AG04450 (cell line): ENCODE measurements at regions not wholly inside any gene's neighbourhood (a gene's known extent, or its start where the extent isn't known, plus 50 kb on each side); places are given as distances from the start of the nearest gene placed in this dataset.

ENCODE experiments used
- CTCF ChIA-PET: fragments of 300-600, 350-600 bp; formaldehyde crosslinking; extraction: SDS; loops from one replicate; lab custom pipeline; 2022; ENCODE audit warnings: antibody characterized with exemption, inconsistent platforms; lab: Charles Lee
- POLR2A ChIA-PET: fragments of 350-600 bp; formaldehyde crosslinking; extraction: SDS; loops from one replicate; lab custom pipeline; 2021; ENCODE audit warnings: antibody characterized with exemption, inconsistent platforms; lab: Yijun Ruan, JAX
- DNase-seq: peaks from one replicate; pipeline ENCODE4 v3.0.0-alpha.2; 2011; ENCODE audit warnings: low read depth, low spot score
- H3K27ac ChIP-seq: one replicate; pipeline ENCODE4 v1.5.1; 2012; ENCODE audit warnings: low read depth, low read length, control low read depth
- H3K27me3 ChIP-seq: one replicate; pipeline ENCODE4 v1.6.0; 2012; ENCODE audit warnings: low read length; ENCODE audit not compliant: control insufficient read depth, insufficient read depth
- H3K4me3 ChIP-seq: 2 replicates; pipeline ENCODE4 v1.5.1; 2011; ENCODE audit warnings: mild to moderate bottlenecking, low read depth, low read length, control low read depth
- H3K9me3 ChIP-seq: 2 replicates; pipeline ENCODE4 v1.5.1; 2012; ENCODE audit warnings: low read length; ENCODE audit not compliant: control insufficient read depth, insufficient read depth
- CTCF ChIP-seq: IDR thresholded peaks from 2 replicates; pipeline ENCODE4 v1.5.1; 2011; ENCODE audit warnings: low read depth, low read length, control low read depth, inconsistent platforms

DNA sequence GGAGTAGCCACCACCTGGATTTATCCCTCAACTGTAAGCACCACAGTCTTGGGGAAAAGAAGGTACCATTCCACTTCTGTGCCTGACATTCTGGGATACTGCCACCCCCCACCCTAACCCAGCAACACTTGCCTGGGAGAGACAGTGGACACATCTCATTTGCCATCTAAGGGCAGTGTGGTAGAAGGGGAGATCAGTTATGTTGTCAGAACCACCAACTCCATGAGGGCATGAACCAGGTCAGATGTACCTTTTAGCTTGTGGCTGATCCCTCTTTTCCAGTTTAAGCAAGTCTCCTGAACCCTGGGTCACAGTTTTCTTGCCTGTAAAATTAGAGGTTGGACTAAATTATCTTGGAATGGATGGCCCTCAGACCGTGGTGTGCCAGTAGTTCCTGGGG, 165.5 kb downstream of the SCP2D1 start:
- DNase-seq: no peak
- TF ChIP-seq CTCF: no peak
- Histone ChIP-seq H3K9me3 (peaks cover 20% of the 10 kb centered on the region), H3K4me3 (no peak overlapping the region), H3K27me3 (no peaks in the 10 kb centered on the region), H3K27ac (no peak overlapping the region)
- POLR2A ChIA-PET: no interaction called here
- CTCF ChIA-PET: interaction anchor here (0.6 kb wide), 1 partner anchor 393 kb away, joined by 5 read pairs; no protein-coding TSS in a partner anchor

DNA sequence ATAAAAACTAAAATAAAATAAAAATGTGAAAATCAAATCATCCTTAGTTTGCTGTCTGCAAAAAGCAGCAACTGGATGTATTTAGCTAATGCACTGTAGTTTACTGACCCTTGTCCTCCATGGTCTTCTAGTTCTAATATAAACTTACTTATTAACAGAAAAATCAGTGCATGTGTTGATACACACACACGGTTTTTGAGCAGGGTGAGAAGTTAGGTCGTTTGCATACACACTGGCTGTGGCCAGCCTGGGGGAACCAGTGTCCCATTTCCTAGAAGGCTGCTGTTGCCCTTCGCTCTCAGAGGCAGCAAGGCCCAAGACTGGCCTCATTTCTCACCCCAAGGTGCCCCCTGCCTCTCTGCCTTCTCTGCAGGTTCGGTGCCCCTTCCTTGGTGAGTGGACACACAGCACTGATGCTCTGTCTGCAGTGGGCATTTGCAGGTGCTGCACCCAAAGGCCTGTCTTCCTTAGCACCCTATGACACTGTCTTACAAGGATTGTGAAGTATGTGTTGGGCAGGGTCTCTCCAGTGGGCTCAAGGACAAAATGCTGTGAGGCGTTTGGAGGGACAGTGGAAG, 168.5 kb downstream of the SCP2D1 start:
- Histone ChIP-seq H3K4me3 (no peak overlapping the region), H3K27me3 (no peaks in the 10 kb centered on the region), H3K27ac (no peak overlapping the region), H3K9me3 (peaks cover 39% of the 10 kb centered on the region)
- POLR2A ChIA-PET: no interaction called here
- TF ChIP-seq CTCF: no peak
- CTCF ChIA-PET: no interaction called here
- DNase-seq: no peak

DNA sequence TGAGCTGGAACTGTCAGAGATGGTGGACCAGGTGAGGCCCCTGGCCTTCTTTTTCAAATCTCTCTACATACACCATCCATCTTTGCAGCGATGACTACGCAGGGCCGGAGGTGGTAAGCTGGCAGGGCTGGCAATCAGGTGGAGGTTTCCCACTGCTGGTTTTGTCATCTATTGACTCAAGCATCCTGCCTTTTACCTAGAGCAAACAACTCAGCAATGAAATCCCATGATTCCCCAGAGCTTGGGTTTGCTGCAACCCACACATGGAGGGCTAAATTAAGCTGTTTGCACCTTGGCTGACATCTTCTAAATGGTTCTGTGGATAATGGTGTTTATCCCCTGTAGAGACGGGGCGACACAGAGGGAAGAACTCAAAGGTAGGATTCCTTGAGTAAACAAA, 170.2 kb downstream of the SCP2D1 start:
- DNase-seq: no peak
- Histone ChIP-seq H3K9me3 (peaks cover 50% of the 10 kb centered on the region), H3K27ac (no peak overlapping the region), H3K4me3 (no peak overlapping the region), H3K27me3 (no peaks in the 10 kb centered on the region)
- TF ChIP-seq CTCF: no peak
- POLR2A ChIA-PET: no interaction called here
- CTCF ChIA-PET: no interaction called here

DNA sequence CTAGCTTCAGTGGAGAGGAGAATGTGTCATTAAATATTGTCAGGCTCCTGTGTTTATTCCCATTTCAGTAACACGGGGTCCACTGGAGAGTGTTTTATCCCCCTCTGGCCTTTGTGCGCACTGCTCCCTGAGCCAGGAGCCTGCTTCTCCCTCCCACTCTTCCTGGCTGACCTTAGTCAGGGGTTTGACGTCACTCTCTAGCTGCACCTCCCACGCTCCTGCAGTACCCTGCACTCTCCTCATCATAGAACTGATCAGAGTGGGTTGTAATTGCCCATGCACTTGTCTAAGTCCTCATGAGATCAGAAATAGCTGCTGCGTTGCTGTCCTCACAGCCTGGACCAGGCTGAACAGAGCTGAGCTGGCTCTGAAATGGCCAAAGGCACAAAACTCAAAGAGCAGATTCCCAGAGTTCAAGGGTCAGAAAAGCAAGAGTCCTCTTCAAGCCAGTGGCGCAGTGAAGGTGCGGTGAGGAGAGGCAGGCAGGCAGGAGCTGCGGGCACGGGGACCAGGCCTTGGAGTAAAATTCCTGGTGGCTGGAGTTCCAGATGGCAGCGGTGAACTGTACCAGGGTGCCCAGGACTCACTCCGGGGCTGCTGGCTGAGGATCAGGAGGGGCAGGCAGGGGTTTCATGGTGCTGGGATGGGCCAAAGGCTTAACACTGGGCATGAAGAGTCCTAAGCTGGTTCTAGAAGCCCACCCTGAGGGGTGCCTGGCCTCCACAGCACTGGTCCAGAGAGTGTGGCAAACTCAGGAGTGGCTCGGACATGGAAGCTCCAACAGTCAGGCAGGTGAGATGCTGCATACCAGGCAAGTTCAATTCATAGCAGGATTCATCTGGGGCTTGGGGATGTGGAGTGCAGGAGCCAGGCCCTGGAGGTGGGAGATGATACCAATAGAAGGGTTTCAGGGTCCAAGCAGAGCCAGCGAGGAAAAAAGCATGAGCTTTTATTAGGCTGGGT, 170.9 kb downstream of the SCP2D1 start:
- no peaks in the 10 kb centered on the region for H3K27me3 ChIP-seq
- no peak for DNase-seq
- peaks cover 52% of the 10 kb centered on the region for H3K9me3 ChIP-seq
- TF ChIP-seq CTCF: no peak
- H3K27ac ChIP-seq: no peak overlapping the region
- H3K4me3 ChIP-seq: no peak overlapping the region
- ChIA-PET CTCF (no interaction called here), POLR2A (no interaction called here)

GRCh38 chr20:18985551-18985950, 172.0 kb downstream of the SCP2D1 start:
- TF ChIP-seq CTCF: no peak
- no peak for DNase-seq
- CTCF ChIA-PET: no interaction called here
- Histone ChIP-seq H3K27me3 (no peaks in the 10 kb centered on the region), H3K9me3 (peaks cover 60% of the 10 kb centered on the region), H3K27ac (no peak overlapping the region), H3K4me3 (no peak overlapping the region)
- POLR2A ChIA-PET: no interaction called here
